Medulla oblongata (tissue), 1 donor: ENCODE measurements at regions not wholly inside any gene's neighbourhood (a gene's known extent, or its start where the extent isn't known, plus 50 kb on each side); places are given as distances from the start of the nearest gene placed in this dataset.
"Not testable (repeated sequence)": the region's sequence is repeated elsewhere in the genome, so short reads cannot be mapped to it uniquely, and the experiment has no call there.

Source experiments
- DNase-seq: peaks from one replicate; pipeline ENCODE4 v3.0.0-alpha.2; 2015; ENCODE audit errors: extremely low spot score

- DNase-seq: no peak
Observed at GRCh38 chr14:95818581-95818980, 58.1 kb upstream of the TUNAR start.

- no peak for DNase-seq
Observed at GRCh38 chr14:95817271-95817670, 59.4 kb upstream of the TUNAR start.

- no peak for DNase-seq
Observed at GRCh38 chr14:95816539-95816938, 60.1 kb upstream of the TUNAR start.

- no peak for DNase-seq
Observed at GRCh38 chr14:95815226-95815690, 61.4 kb upstream of the TUNAR start.

- DNase-seq: no peak
Observed at GRCh38 chr14:95814363-95815225, 62.0 kb upstream of the TUNAR start.

GRCh38 chr14:95811813-95812212 lies 64.8 kb upstream of the TUNAR start:
- DNase-seq: no peak

- no peak for DNase-seq
Observed at GRCh38 chr14:95808371-95808770, 68.3 kb upstream of the TUNAR start.

GRCh38 chr14:95796788-95797187 lies 79.8 kb upstream of the TUNAR start:
- no peak for DNase-seq

GRCh38 chr14:95787941-95788340 lies 74.0 kb upstream of the TCL1A start:
- no peak for DNase-seq

- no peak for DNase-seq
Observed at GRCh38 chr14:95786566-95786965, 72.6 kb upstream of the TCL1A start.

GRCh38 chr14:95784137-95784536 lies 70.2 kb upstream of the TCL1A start:
- DNase-seq: peak; percentile 5

- DNase-seq: no peak
Observed at GRCh38 chr14:95776798-95777534, 63.0 kb upstream of the TCL1A start.

GRCh38 chr14:95774265-95775160 lies 60.6 kb upstream of the TCL1A start:
- DNase-seq: peak; percentile 56

GRCh38 chr14:95770777-95771176 lies 56.9 kb upstream of the TCL1A start:
- DNase-seq: no peak

GRCh38 chr14:95769976-95770375 lies 56.1 kb upstream of the TCL1A start:
- no peak for DNase-seq

GRCh38 chr14:95769431-95769830 lies 55.5 kb upstream of the TCL1A start:
- not testable (repeated sequence) for DNase-seq

- no peak for DNase-seq
Observed at GRCh38 chr14:95765051-95765450, 51.1 kb upstream of the TCL1A start.

- DNase-seq: no peak
Observed at GRCh38 chr14:95763875-95764274, 50.0 kb upstream of the TCL1A start.
